ENCODE measurements at regions not wholly inside any gene's neighbourhood (a gene's known extent, or its start where the extent isn't known, plus 50 kb on each side); places are given as distances from the start of the nearest gene placed in this dataset.

DNA sequence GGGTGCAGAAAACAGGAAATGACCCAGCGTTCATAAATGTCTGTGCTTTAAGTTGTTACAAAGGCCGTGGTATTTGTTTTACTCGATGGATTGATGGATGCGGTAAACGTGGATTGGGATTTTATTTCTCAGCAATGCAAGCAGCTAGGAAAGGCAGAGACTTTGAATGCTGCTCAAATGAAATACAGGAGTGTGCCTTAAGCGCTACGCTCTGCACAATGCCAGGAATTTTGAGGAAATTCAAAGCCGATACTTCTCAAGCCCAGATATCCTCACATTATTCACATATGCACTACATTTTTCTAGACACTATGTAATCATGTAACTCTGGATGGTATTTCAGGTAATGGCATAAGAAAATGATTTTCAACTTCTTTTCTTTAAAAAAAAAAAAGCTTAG lies 514.3 kb upstream of the ADARB2 start:
- Histone ChIP-seq H3K27ac (ENCODE audit: low read depth in 1 of 2, low read length in 2 of 2) (no peak overlapping the region), H3K36me3 (ENCODE audit: insufficient read depth, low read length) (no peaks in the 10 kb centered on the region), H3K9me3 (ENCODE audit: control insufficient read depth in 1 of 2, insufficient read depth in 1 of 2, low read length in 2 of 2) (peaks cover 0 to 8% of the 10 kb centered on the region in 2 experiments), H3K27me3 (ENCODE audit: control insufficient read depth in 1 of 2, insufficient read depth in 2 of 2, low read length in 2 of 2) (no peaks in the 10 kb centered on the region), H3K4me3 (ENCODE audit: low read length) (no peak overlapping the region), H3K4me1 (ENCODE audit: insufficient read depth, low read length) (no peaks in the 10 kb centered on the region)
- H3K27me3 Mint-ChIP-seq = no peaks in the 10 kb centered on the region
- ChIA-PET POLR2A (no interaction called here), CTCF (no interaction called here)
- TF ChIP-seq, protein P1, sequence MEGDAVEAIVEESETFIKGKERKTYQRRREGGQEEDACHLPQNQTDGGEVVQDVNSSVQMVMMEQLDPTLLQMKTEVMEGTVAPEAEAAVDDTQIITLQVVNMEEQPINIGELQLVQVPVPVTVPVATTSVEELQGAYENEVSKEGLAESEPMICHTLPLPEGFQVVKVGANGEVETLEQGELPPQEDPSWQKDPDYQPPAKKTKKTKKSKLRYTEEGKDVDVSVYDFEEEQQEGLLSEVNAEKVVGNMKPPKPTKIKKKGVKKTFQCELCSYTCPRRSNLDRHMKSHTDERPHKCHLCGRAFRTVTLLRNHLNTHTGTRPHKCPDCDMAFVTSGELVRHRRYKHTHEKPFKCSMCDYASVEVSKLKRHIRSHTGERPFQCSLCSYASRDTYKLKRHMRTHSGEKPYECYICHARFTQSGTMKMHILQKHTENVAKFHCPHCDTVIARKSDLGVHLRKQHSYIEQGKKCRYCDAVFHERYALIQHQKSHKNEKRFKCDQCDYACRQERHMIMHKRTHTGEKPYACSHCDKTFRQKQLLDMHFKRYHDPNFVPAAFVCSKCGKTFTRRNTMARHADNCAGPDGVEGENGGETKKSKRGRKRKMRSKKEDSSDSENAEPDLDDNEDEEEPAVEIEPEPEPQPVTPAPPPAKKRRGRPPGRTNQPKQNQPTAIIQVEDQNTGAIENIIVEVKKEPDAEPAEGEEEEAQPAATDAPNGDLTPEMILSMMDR (IDR thresholded peaks at IDR 0.05) = no peak
- intact Hi-C loops (cut with DNase I, micrococcal nuclease) = no loop called here
- ATAC-seq (ENCODE audit: poor library complexity) (no peak), DNase-seq (no peak)
- no peaks in the 10 kb centered on the region for H3K4me1 Mint-ChIP-seq (ENCODE audit: low read depth)
- no peaks in the 10 kb centered on the region for H3K9me3 Mint-ChIP-seq
- no peaks in the 10 kb centered on the region for H3K36me3 Mint-ChIP-seq (ENCODE audit: low read depth)
- H3K27ac Mint-ChIP-seq = no peak overlapping the region
- H3K4me3 Mint-ChIP-seq = no peak overlapping the region

DNA sequence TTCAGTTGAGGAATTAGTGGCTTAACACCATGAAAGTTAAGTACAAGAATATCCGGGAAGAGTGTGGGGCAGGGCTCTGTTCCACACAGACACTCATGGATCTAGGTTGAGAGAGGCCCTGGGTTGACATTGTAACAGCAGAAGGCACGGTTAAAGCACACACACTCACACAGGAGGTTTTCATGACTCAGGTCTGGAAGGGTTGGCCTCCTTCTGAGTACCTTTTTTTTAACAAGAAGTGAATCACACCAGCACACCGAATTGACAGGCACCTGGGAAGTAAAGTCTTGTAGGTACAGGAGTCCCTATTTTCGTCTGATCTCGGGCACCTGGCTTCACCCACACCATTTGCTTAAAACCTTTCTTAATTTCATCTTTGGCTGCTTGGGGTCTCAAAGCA lies 509.4 kb upstream of the ADARB2 start:
- H3K36me3 ChIP-seq (ENCODE audit: insufficient read depth, low read length) = no peaks in the 10 kb centered on the region
- no peak overlapping the region for H3K4me3 ChIP-seq (ENCODE audit: low read length)
- Mint-ChIP-seq H3K27me3 (no peaks in the 10 kb centered on the region), H3K9me3 (no peaks in the 10 kb centered on the region), H3K36me3 (ENCODE audit: low read depth) (no peaks in the 10 kb centered on the region), H3K4me1 (ENCODE audit: low read depth) (no peaks in the 10 kb centered on the region), H3K4me3 (no peak overlapping the region), H3K27ac (no peak overlapping the region)
- intact Hi-C loops (cut with DNase I, micrococcal nuclease) = no loop called here
- DNase-seq = no peak
- no peak overlapping the region for H3K27ac ChIP-seq (ENCODE audit: low read depth in 1 of 2, low read length in 2 of 2)
- no peaks in the 10 kb centered on the region for H3K27me3 ChIP-seq (ENCODE audit: control insufficient read depth in 1 of 2, insufficient read depth in 2 of 2, low read length in 2 of 2)
- no peak for ATAC-seq (ENCODE audit: poor library complexity)
- H3K9me3 ChIP-seq (ENCODE audit: control insufficient read depth in 1 of 2, insufficient read depth in 1 of 2, low read length in 2 of 2) = peaks cover 0 to 5% of the 10 kb centered on the region in 2 experiments
- ChIA-PET POLR2A (no interaction called here), CTCF (no interaction called here)
- H3K4me1 ChIP-seq (ENCODE audit: insufficient read depth, low read length) = no peaks in the 10 kb centered on the region
- TF ChIP-seq, protein P1 (IDR thresholded peaks at IDR 0.05) = no peak

DNA sequence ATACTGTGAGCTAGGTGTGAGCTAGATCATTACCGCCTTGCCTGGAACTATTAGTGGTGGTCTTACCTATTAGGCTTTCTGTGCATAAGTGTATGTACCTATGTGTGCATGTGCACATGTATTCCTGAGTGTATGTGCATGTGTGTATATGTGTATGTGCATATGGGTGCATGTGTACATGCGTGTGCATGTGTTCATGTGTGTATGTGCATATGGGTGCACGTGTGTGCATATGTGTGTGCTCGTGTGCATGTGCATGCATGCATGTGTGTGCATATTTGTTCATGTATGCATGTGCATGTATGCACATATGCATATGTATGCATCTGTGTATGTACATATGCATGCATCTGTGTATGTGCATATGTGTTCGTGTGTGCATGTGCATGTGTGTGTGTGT lies 508.3 kb upstream of the ADARB2 start:
- CTCF ChIA-PET = no interaction called here
- H3K4me1 Mint-ChIP-seq (ENCODE audit: low read depth) = no peaks in the 10 kb centered on the region
- H3K4me3 ChIP-seq (ENCODE audit: low read length) = no peak overlapping the region
- intact Hi-C loops (cut with DNase I, micrococcal nuclease) = no loop called here
- TF ChIP-seq, protein P1 (IDR thresholded peaks at IDR 0.05) = no peak
- no peaks in the 10 kb centered on the region for H3K36me3 ChIP-seq (ENCODE audit: insufficient read depth, low read length)
- peaks cover 0 to 5% of the 10 kb centered on the region in 2 experiments for H3K9me3 ChIP-seq (ENCODE audit: control insufficient read depth in 1 of 2, insufficient read depth in 1 of 2, low read length in 2 of 2)
- no peak overlapping the region for H3K27ac Mint-ChIP-seq
- H3K4me1 ChIP-seq (ENCODE audit: insufficient read depth, low read length) = no peaks in the 10 kb centered on the region
- H3K9me3 Mint-ChIP-seq = no peaks in the 10 kb centered on the region
- ATAC-seq (ENCODE audit: poor library complexity) = no peak
- H3K27me3 ChIP-seq (ENCODE audit: control insufficient read depth in 1 of 2, insufficient read depth in 2 of 2, low read length in 2 of 2) = no peaks in the 10 kb centered on the region
- no peaks in the 10 kb centered on the region for H3K36me3 Mint-ChIP-seq (ENCODE audit: low read depth)
- no peak for DNase-seq
- H3K4me3 Mint-ChIP-seq = no peak overlapping the region
- no peaks in the 10 kb centered on the region for H3K27me3 Mint-ChIP-seq
- POLR2A ChIA-PET = no interaction called here
- H3K27ac ChIP-seq (ENCODE audit: low read depth in 1 of 2, low read length in 2 of 2) = no peak overlapping the region
